Chondrocyte (in vitro differentiated cells): ENCODE measurements at regions not wholly inside any gene's neighbourhood (a gene's known extent, or its start where the extent isn't known, plus 50 kb on each side); places are given as distances from the start of the nearest gene placed in this dataset.
"Not testable (repeated sequence)": the region's sequence is repeated elsewhere in the genome, so short reads cannot be mapped to it uniquely, and the experiment has no call there.

Experiments
- DNase-seq: peaks from one replicate; pipeline ENCODE4 v3.0.0; 2021; ENCODE audit warnings: mixed read lengths, low spot score
- H3K27ac Mint-ChIP-seq: one replicate; pipeline ENCODE4 v1.8.0; 2021; ENCODE audit warnings: mild to moderate bottlenecking, moderate library complexity, mixed read lengths; ENCODE audit not compliant: unreplicated experiment
- H3K27me3 Mint-ChIP-seq: 2 replicates; pipeline ENCODE4 v1.8.0; 2021; ENCODE audit warnings: low read depth, mixed read lengths
- H3K36me3 Mint-ChIP-seq: 2 replicates; pipeline ENCODE4 v1.8.0; 2021; ENCODE audit warnings: low read depth, mixed read lengths
- H3K4me1 Mint-ChIP-seq: 2 replicates; pipeline ENCODE4 v1.8.0; 2021; ENCODE audit warnings: low read depth, mild to moderate bottlenecking, mixed read lengths
- H3K4me3 Mint-ChIP-seq: one replicate; pipeline ENCODE4 v1.8.0; 2021; ENCODE audit warnings: mild to moderate bottlenecking, moderate library complexity, mixed read lengths; ENCODE audit not compliant: unreplicated experiment
- H3K9me3 Mint-ChIP-seq: 2 replicates; pipeline ENCODE4 v1.8.0; 2021; ENCODE audit warnings: low read depth, mixed read lengths
- TF ChIP-seq, protein P1 (sequence below): fragments of 200-600 bp; sonication (generic); IDR thresholded peaks from 2 replicates; pipeline ENCODE4 v1.5.0; 2021; ENCODE audit warnings: antibody characterized with exemption, mild to moderate bottlenecking, moderate library complexity

DNA sequence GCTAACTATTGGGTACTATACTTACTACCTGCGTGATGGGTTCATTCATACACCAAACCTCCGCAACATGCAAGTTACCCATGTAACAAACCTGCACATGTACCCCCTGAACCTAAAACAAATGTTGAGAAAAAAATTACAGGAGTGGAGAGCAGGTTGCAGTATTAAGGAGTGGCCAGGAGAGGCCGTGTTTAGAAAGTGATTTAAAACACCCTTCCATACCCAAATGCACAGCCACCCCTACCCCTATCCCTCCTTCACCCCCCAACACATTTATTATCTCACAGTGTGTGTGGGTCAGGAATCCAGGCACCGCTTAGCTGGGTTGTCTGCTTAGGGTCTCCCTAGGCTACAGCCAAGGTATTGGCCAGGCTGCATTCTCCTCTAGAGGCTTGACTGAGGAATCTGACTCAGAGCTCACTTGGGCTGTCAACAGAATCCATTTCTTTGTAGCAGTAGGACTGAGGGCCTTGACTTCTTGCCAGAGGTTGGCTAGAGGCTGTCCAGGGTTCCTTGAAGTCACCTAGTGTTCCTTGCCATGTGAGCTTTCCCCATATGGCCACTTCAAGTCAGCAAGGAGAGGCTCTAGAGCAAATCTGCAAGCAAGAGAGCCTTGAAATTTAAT, 115.3 kb upstream of the NBPF8 start:
- H3K9me3 Mint-ChIP-seq, H3K4me3 Mint-ChIP-seq, H3K27me3 Mint-ChIP-seq, H3K27ac Mint-ChIP-seq, DNase-seq, H3K4me1 Mint-ChIP-seq, H3K36me3 Mint-ChIP-seq: not testable (repeated sequence)
- TF ChIP-seq, protein P1, sequence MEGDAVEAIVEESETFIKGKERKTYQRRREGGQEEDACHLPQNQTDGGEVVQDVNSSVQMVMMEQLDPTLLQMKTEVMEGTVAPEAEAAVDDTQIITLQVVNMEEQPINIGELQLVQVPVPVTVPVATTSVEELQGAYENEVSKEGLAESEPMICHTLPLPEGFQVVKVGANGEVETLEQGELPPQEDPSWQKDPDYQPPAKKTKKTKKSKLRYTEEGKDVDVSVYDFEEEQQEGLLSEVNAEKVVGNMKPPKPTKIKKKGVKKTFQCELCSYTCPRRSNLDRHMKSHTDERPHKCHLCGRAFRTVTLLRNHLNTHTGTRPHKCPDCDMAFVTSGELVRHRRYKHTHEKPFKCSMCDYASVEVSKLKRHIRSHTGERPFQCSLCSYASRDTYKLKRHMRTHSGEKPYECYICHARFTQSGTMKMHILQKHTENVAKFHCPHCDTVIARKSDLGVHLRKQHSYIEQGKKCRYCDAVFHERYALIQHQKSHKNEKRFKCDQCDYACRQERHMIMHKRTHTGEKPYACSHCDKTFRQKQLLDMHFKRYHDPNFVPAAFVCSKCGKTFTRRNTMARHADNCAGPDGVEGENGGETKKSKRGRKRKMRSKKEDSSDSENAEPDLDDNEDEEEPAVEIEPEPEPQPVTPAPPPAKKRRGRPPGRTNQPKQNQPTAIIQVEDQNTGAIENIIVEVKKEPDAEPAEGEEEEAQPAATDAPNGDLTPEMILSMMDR, result peak; percentile 32

DNA sequence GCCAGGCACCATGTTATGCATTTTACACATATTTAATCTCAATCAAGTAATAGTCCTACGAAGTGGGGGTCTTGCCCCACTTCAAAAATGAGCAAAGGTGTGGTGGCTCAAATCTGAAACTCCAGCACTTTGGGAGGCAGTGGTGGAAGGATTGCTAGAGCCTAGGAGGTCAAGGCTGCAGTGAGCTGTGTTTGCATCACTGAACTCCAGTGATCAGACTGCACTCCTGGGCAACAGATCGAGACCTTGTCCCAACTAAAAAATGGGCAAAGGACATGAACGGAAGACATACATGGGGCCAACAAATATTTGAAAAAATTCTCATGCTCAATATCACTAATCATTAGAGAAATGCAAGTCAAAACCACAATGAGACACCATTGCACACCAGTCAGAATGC, 116.3 kb upstream of the NBPF8 start:
- H3K27me3 Mint-ChIP-seq, H3K27ac Mint-ChIP-seq, H3K36me3 Mint-ChIP-seq, DNase-seq, H3K9me3 Mint-ChIP-seq, H3K4me1 Mint-ChIP-seq, H3K4me3 Mint-ChIP-seq: not testable (repeated sequence)

DNA sequence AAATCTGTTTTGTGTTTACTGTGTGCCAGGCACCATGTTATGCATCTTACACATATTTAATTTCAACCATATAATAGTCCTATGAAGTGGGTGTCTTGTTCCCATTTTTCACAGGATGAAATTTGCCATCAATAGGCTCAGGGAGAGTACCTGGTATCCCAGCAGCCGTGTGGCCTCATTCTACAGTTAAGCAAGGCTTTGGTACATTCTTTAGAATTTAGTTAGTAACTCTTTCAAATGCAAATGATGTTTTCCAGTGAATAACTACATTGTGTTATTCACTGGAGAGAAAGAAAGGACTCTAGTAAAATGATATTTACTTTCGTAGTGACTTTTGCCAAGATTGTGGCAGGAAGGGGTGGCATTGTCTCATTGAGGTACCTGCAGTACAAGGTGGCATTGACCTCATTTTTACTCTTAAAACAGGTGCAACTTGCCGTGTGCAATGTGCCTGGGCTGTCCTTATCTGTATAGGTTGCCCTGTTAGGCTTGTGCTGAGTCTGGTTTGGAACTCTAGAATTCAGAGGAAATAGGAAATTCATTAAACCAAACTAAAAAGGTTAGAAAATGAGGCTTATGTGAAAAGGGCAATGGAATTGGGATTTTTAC, 117.4 kb upstream of the NBPF8 start:
- H3K4me3 Mint-ChIP-seq, H3K27me3 Mint-ChIP-seq, DNase-seq, H3K4me1 Mint-ChIP-seq, H3K9me3 Mint-ChIP-seq, H3K27ac Mint-ChIP-seq, H3K36me3 Mint-ChIP-seq: not testable (repeated sequence)

DNA sequence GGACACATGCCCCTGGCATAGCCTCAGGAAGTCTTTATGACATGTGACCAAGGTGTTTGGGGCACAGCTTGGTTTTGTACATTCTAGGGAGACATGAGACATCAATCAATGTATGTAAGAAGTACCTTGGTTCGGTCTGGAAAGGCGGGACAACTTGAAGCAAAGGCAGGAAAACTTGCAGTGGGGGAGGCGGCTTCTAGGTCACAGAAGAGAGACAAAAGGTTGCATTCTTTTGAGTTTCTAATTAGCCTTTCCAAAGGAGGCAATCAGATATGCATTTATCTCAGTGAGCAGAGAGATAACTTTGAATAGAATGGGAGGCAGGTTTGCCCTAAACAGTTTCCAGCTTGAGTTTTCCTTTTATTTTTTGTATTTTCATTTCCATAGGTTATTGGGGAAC, 113.8 kb upstream of the SEC22B start:
- H3K27ac Mint-ChIP-seq, H3K36me3 Mint-ChIP-seq, H3K27me3 Mint-ChIP-seq, H3K4me1 Mint-ChIP-seq, DNase-seq, H3K9me3 Mint-ChIP-seq, H3K4me3 Mint-ChIP-seq: not testable (repeated sequence)

DNA sequence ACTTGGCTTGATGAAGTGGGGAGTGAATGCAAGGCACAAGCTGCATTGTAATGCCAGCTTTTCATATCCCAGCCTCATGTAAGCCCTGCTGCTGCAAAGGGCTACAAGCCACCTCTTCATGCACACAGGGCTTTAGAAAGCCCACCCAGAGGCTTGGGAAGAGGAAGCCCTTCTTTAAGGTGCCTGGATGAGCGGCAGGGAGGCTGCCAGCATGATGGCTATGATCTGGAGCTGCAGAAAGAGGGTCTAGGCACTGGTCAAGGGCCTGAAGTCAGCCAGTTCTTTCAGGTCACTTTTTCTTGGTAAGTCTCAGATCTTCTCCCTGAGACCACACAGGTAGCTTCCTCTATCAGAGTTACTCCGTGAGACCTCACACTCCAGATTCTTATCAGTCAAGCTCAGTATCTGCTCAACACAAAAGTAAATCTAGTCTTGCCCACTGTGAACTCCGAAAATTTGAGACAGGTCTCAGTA, 113.3 kb upstream of the SEC22B start:
- not testable (repeated sequence) for H3K9me3 Mint-ChIP-seq, H3K27ac Mint-ChIP-seq, H3K4me1 Mint-ChIP-seq, H3K27me3 Mint-ChIP-seq, DNase-seq, H3K36me3 Mint-ChIP-seq, H3K4me3 Mint-ChIP-seq

DNA sequence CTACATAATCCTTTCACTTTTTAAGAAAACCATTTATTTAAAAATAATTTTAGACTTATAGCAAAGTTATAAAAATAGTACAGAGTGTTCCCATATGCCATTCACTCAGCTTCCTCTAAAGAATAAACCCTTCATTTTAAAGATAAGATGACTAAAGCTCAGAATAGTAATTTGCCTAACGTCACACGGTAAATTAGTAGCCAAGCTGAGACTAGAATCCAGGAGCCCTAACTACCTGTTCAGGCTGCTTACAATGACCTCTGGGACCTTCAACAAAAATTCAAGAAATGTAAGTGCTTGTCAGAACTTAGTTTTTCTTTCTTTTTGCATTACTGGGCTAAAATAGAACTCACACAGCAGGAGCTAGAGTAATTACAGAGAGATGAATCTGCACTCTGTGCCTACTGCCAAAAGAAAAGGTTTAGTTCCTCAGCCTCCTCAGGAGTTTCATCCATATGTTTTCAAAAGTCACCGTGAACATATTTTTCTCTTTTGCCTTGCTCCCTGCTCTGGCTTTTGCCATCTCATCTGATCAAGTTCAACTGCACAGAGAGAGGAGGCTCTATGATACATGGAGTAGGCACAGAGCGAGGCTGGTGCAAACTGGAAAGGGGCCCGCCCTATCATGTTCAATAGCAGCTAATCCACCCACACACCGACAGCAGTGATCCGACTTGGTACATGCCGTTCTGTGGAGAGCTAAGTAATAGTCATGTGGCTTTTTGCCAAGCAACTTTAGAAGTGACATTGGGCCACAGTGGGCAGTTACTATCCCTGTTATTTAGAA, 112.7 kb upstream of the SEC22B start:
- not testable (repeated sequence) for H3K4me3 Mint-ChIP-seq, H3K4me1 Mint-ChIP-seq, H3K27ac Mint-ChIP-seq, DNase-seq, H3K36me3 Mint-ChIP-seq, H3K27me3 Mint-ChIP-seq, H3K9me3 Mint-ChIP-seq

DNA sequence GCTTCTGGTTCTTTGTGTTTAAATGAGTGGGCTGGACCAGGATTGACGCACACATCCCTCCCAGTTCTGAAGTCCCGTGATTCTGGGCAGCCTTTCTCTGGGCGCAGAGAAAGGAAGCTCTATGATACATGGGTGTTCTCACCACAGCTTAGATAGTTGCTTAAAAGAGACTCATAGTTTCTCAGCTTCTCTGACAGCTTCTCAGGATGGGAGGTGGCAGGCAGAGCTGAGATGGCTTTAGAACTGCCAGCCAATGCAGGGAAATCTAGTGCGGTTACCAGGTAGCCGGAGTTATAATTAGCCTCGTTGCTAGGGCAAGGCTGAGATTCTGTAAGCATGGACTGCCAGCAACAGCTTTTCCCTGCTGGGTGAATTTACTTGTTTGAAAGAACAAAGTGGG, 111.8 kb upstream of the SEC22B start:
- H3K27me3 Mint-ChIP-seq, H3K36me3 Mint-ChIP-seq, H3K9me3 Mint-ChIP-seq, H3K4me1 Mint-ChIP-seq, H3K27ac Mint-ChIP-seq, DNase-seq, H3K4me3 Mint-ChIP-seq: not testable (repeated sequence)

DNA sequence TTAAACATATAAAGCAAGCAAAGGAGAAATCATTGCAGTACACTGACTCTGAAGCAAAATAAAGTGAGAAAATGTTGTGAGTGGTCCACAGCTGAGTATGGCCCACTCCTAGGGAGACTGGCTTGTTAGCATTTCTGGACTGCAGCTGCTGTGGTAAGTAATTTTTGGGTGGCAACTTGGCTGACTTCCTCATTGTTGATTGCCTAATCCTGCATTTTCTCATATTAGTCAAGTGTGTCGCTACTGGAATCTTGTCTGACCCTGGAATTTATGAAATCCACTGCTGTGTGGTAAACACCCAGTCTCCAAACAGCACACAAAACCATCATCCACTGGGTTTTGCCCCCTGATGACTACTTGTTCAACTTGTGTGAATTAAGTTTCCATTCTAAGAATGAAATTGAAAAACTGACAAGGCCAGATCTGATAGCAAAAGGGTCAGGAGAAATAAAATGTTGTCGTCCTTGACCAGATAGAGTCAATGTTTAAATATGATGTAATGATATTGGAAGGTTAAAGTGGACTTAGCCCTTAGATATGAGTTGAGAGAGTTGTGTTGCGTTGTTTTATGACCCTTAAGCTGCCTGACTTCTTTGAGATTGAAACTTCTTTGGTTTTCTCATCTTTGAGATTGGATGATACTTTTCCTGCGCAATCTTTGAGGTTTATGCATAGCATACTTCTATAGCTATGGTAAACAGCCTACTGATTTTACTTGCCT, 106.6 kb upstream of the SEC22B start:
- H3K4me1 Mint-ChIP-seq, H3K27ac Mint-ChIP-seq, H3K27me3 Mint-ChIP-seq, H3K9me3 Mint-ChIP-seq, H3K4me3 Mint-ChIP-seq, H3K36me3 Mint-ChIP-seq, DNase-seq: not testable (repeated sequence)

DNA sequence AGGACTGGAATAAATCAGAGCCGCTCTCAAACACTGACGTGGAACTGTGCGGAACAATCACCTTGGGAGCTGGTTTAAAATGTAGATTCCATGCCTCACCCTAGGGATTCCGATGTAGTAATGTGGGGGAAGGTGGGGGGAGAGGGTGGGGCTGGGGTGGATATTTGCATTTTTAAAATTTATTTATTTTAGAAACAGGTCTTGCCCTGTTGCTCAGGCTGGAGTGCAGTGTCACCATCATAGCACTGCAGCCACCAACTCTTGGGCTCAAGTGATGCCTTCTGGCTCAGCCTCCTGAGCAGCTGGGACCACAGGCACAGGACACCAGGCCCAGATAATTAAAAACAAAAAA, 101.9 kb upstream of the SEC22B start:
- not testable (repeated sequence) for H3K36me3 Mint-ChIP-seq, H3K27ac Mint-ChIP-seq, H3K4me1 Mint-ChIP-seq, H3K27me3 Mint-ChIP-seq, DNase-seq, H3K9me3 Mint-ChIP-seq, H3K4me3 Mint-ChIP-seq

DNA sequence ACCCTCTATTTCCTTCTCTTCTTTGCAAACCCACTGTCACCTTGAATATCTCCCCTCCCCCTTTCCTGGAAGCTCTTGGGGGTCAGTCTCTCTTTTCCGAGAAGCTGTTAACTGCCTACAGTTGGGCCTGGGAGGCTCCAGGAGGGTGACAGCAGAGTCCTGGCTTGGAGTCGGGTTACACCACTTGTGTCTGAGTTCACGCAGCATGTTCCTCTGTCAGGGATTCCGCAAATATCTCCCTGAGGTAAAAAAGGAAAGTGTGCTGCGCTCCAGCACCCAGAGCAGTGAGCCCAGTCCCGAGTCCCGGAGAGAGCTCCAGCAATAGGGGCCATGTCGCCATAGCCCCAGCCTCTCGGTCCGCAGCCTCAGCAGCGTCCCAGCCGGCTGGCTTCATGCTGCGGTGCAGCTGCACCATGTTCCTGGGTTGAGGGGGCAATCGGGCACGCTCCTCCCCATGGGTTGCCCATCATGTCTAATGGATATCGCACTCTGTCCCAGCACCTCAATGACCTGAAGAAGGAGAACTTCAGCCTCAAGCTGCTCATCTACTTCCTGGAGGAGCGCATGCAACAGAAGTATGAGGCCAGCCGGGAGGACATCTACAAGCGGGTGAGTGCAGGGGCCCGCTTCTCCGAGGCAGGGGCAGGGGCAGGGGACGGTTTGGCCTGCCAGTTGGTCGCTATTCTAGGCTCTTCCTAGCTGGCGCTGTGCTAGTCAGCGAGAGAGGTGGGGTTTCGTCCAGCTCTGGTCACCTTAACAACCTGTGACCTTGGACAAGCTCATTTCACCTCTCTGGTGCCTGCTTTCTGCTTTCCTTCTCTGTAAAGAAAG, 101.3 kb upstream of the SEC22B start:
- not testable (repeated sequence) for H3K27ac Mint-ChIP-seq, DNase-seq, H3K4me3 Mint-ChIP-seq, H3K27me3 Mint-ChIP-seq, H3K9me3 Mint-ChIP-seq, H3K4me1 Mint-ChIP-seq, H3K36me3 Mint-ChIP-seq

DNA sequence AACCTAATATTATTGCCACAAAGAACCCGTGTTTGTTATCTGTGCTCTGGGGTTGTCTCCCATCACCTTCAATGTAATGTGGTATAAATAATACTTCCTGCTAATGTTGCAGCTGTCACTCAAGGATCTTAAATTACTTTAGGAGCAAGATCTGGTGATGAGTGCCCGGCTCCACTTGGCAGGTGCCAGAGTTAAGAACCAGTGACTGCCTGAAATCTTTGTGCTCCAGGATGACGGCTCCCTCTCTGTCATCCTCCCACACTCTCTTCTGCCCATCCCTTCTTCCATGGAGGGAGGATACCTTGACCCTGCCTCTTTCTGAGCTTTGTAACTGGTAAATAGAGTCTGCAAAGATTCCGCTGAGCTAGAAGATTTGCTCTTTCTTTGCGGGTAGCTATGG, 100.4 kb upstream of the SEC22B start:
- H3K4me3 Mint-ChIP-seq, H3K27ac Mint-ChIP-seq, H3K4me1 Mint-ChIP-seq, DNase-seq, H3K9me3 Mint-ChIP-seq, H3K36me3 Mint-ChIP-seq, H3K27me3 Mint-ChIP-seq: not testable (repeated sequence)
